Stimulated activated CD8-positive, alpha-beta memory T cell treated with anti-CD3 and anti-CD28 coated beads, Interleukin-7, amount 100 ng/mL, for 48 hours (primary cell): ENCODE measurements at regions not wholly inside any gene's neighbourhood (a gene's known extent, or its start where the extent isn't known, plus 50 kb on each side); places are given as distances from the start of the nearest gene placed in this dataset.
"Not testable (repeated sequence)": the region's sequence is repeated elsewhere in the genome, so short reads cannot be mapped to it uniquely, and the experiment has no call there.

Source experiments
- DNase-seq, 2 donors: peaks; one replicate each; pipeline ENCODE4 v3.0.0-alpha.2; 2020; ENCODE audit warnings: low read depth in 1 of 2; ENCODE audit errors: extremely low read depth in 1 of 2

GRCh38 chr11:134737563-134738510, 325.8 kb upstream of the B3GAT1 start:
- no peak for DNase-seq

- DNase-seq = no peak
These were observed 324.4 kb upstream of the B3GAT1 start for GRCh38 chr11:134736251-134736947.

DNA sequence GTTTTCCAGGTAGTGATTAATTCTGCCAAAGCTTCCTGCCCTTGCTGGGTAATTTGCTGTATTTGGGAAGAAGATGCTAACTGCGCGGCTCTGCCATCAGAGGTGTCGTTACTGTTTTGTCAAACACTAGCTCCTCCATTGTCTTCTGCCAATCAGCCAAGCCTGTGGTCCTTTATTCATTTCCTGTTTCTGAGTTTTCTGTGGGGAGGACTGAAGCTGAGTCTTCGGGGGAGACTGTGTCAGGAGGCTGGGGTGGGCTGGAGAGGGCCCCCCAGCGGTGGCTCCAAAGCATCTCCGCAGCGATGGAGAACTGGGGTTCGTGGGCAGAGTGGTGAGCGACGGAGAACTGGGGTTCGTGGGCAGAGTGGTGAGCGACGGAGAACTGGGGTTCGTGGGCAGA, 322.9 kb upstream of the B3GAT1 start:
- no peak for DNase-seq

DNA sequence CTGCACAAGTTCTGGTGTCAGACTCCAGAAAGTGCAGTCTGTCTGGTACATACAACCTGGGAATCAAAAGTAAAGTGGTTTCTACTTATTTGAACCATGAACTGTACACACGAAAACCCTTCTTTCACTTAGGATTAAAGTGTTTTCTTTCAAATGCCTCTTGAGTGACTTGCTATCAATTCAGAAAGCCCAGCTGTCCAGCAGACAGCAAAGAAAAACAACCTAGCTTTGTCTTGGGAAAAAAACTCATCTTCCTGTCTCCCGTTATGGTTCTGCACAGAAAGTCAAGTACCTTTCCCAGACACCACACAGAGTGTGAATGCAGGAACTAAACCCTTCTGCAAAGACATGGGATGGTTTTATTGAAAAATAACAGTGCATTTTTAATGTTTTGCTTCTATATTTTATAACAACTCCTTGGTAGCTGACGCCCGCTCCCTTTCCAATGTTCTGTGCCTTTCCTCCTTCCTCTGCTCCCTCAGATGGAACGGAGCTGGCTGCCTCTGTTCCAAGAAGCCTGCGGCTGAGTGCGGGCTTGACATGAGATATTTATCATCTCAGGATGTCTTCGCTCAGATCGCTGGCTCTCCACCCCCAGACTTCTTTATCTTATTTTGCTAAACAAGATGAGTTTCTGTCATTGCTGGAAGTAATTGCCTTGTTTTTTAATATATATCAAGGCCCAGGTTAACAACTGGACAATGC, 322.3 kb upstream of the B3GAT1 start:
- no peak for DNase-seq

GRCh38 chr11:134733646-134734045, 321.6 kb upstream of the B3GAT1 start:
- DNase-seq = no peak

DNA sequence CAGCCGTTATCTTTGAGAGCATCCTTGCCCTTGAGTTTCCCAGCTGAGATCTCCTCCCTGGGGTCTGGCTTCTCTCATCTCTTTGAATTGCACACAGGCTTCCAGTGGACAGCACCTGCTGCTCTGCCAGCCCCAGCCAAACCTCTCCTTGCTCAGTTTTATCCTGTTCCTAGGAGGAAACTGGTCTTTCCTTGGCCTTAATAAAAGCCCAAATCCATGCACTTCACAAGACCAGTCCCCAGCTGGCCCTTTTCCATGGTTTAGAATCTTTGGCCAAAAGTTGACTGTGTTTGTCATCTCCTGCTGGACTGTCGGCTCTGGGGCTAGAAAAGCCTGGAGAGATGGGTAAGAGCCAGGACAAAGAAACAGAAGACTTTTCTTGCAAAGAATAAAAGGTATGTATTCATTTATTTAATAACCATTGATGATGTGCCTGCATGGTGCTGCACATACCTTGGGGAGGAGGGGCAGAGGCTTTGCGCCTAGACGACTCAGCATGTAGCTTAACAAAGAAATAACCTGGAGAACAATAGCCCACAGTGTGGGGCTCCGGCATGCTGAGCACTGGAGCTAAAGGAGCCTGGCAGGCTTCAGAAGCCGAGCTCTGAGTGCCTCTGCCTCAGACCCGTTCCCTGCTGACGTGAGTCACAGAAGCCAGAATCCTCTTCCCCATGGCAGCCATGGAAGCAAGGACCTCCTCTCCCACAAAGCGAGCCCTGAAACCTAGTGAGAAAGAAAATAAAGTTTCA, 319.3 kb upstream of the B3GAT1 start:
- DNase-seq = no peak

DNA sequence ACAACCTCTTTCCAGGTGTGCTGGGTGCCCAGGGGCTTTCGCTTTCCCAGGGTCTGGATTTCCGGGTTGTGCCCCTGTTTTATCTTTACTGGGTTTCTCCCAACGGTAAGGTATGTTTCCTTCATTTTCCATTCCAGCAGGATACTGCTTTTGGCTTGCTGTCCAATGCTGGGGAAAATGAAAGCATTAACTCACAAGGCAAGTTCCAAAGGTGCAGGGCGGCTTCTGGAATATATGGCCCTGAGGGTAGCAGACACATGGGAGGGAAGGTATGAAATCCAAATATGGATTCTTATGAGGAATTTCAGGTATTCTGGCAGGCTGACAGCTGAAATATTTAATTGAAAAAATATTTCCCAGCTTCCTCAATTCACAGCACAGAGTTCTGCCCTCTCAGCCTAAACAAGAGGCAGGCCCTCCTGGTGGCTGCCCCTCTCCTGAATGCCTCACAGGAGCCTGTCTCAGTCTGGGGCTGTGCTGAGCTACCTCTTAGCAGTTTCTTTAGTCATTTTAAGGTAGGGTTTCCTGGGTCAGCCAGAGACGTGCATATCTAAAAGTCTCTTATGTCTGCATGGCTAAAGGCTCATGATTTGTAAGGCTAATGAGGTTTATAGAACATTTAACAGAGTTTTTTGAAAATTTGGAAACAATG, 318.6 kb upstream of the B3GAT1 start:
- DNase-seq = no peak

DNA sequence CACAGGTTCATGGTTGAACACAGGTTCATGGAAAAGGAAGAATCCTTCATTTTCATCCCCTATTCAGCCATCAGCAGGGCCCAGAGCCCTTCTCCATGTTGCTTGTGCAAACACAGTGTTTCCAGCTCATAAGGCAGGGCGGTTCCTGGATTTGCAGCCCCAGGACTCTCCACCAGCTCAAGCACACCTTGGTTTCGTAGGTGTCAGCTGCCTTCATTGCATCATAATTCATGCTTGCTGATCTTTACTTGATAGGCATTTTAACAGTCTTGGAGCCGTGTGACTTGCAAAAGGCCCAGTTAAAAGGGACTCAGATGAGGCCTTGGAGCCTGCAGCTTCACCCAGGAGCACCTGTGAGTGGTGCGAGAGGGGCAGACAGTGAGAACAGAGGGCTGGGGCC, 318.1 kb upstream of the B3GAT1 start:
- DNase-seq = no peak

GRCh38 chr11:134728186-134728585, 316.1 kb upstream of the B3GAT1 start:
- no peak for DNase-seq

DNA sequence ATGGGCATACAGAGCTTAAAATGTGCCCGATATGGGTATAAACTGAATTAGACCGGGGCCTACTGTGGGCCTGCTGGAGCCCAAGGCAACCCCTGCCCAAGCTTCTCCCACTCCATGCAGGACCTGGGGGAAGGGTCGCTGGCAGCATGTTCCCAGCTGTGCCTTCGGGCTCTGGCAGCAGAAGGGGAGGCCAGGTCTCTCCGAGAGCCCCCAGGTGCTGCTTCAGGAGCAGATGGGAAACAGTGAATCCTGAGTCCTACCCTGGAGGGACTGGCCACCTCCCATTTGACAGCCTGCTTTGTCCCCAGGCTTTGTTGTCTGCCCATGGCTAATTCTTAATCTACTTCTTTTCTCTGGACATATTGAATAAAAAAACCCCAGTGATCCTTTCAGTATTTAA, 315.6 kb upstream of the B3GAT1 start:
- DNase-seq = no peak

DNA sequence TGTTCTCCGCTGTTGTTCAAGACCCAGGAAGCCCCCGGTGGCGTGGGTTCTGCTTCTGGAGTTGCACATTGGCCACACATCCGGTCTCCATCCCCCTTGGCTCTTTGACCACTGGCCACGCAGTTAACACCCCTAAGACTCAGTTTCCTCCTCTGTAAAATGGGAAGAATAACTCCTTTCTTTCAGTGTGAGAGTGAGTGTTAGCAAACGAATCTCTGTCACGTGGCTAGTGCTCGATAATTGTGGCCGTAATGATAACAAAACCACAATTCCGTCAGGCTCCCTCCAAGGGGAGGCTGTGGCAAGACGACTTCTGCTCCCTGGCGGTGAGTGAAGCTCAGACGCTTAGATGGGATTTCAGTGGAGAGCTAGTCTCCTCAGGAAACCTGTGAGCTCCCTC, 315.2 kb upstream of the B3GAT1 start:
- DNase-seq = no peak

GRCh38 chr11:134725716-134726639, 313.9 kb upstream of the B3GAT1 start:
- no peak for DNase-seq

DNA sequence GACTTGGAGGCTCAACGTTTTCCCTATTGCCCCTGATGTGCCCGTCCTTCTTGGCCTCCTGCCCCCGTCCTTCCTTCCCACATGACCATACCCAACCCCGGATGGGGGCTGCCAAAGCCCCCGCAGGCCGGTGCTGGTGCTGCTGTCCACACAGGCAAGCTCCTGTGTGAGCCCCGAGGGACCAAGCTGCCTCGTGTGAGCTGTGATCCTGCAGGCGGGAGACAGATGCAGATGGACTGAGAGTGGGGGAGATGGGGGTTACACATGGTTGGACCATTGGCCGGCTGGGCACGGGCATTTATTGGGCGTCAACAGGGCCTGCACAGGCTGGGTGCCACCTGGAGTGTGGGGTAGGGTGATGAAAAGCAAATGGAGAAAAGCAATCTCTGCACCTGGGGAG, 313.2 kb upstream of the B3GAT1 start:
- no peak for DNase-seq

- no peak for DNase-seq
These were observed 312.7 kb upstream of the B3GAT1 start for GRCh38 chr11:134724779-134725140.

- DNase-seq = no peak
These were observed 312.2 kb upstream of the B3GAT1 start for GRCh38 chr11:134724106-134724778.

- DNase-seq = not testable (repeated sequence)
These were observed 308.6 kb upstream of the B3GAT1 start for GRCh38 chr11:134720691-134721070.

- not testable (repeated sequence) for DNase-seq
These were observed 308.1 kb upstream of the B3GAT1 start for GRCh38 chr11:134719940-134720690.

DNA sequence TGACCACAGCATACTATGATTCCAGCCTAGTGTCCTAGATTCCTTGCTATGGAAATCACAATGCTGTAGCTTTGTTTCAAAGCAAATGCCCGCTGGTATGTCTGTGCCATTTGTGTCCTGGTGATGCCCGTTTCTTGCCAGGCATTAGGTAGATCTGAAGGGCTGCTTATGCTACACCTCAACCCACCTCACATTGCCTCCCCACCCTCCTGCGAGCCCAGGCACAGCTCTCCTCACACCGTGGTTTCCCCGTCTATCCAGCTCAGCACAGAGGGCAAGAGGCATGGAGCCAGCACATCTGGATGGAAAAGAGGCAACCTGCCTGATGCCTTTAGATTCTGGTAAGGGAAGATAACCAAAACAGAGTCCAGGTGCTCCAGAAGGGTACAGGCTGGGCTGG, 307.4 kb upstream of the B3GAT1 start:
- DNase-seq = no peak
